Loucy (cell line): ENCODE measurements at regions not wholly inside any gene's neighbourhood (a gene's known extent, or its start where the extent isn't known, plus 50 kb on each side); places are given as distances from the start of the nearest gene placed in this dataset.

Experiments used
- CTCF ChIP-seq: fragments of 200-600 bp; sonication (generic); conservative IDR thresholded peaks from 2 replicates; pipeline ENCODE4 v1.5.1; 2014; ENCODE audit warnings: mild to moderate bottlenecking, antibody characterized with exemption, low read length
- EZH2phosphoT487 ChIP-seq: fragments of 200-600 bp; IDR thresholded peaks from 2 replicates; pipeline ENCODE4 v1.6.1; 2018; ENCODE audit warnings: antibody characterized with exemption, mild to moderate bottlenecking, moderate library complexity, borderline replicate concordance

- TF ChIP-seq CTCF (no peak), EZH2phosphoT487 (no peak)
Observed at GRCh38 chr4:53900271-53900649, 164.1 kb downstream of the CHIC2 start.
